ENCODE measurements at regions not wholly inside any gene's neighbourhood (a gene's known extent, or its start where the extent isn't known, plus 50 kb on each side); places are given as distances from the start of the nearest gene placed in this dataset.

GRCh38 chr14:98325761-98326160 lies 946.2 kb downstream of the BCL11B start:
- TF ChIP-seq RELA (CRISPR knock-in tag; IDR thresholded peaks at IDR 0.05) (no peak), ZFYVE20 (CRISPR knock-in tag; IDR thresholded peaks at IDR 0.05; ENCODE audit: borderline replicate concordance, low read depth) (no peak), ETV6 (CRISPR knock-in tag; conservative IDR thresholded peaks at IDR 0.05) (no peak), TBX3 (IDR thresholded peaks at IDR 0.05; ENCODE audit: borderline replicate concordance) (no peak), RAD21 (CRISPR knock-in tag; IDR thresholded peaks at IDR 0.05) (no peak), POLR2A (IDR thresholded peaks at IDR 0.05; ENCODE audit: insufficient read depth in 1 of 2, low read depth in 2 of 2, low read length in 2 of 2) (no peak), ZFP36L2 (CRISPR knock-in tag; IDR thresholded peaks at IDR 0.05) (no peak)

Data from HepG2 (cell line).